GM21529 (cell line): ENCODE measurements at regions not wholly inside any gene's neighbourhood (a gene's known extent, or its start where the extent isn't known, plus 50 kb on each side); places are given as distances from the start of the nearest gene placed in this dataset.

ENCODE experiments used
- ATAC-seq: cut with Tn5 transposase; IDR thresholded peaks from one replicate; pipeline ENCODE4 v1.9.1; 2021; ENCODE audit not compliant: unreplicated experiment

DNA sequence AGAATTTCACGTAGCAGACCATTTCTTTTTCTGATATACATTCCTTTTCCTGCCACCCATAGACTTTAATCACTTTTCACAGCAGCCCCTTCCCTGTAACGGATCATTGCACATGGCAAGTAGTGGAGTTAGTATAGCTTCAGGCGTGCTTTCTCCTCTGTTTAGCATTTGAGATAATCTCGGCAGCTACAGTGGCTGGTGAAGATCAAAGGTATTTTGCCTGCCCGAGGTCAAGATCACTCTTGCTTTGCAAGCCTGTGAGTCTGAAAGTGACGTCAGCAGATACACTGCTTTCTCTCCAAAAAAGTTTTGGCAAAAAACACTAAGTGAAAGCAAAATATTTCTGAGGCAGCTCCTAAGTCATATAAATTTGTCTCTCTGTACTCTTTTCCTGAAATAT, 260.0 kb downstream of the NDFIP2 start:
- ATAC-seq: no peak

- ATAC-seq: no peak
Measured at GRCh38 chr13:79736356-79736755, 255.4 kb downstream of the NDFIP2 start.

DNA sequence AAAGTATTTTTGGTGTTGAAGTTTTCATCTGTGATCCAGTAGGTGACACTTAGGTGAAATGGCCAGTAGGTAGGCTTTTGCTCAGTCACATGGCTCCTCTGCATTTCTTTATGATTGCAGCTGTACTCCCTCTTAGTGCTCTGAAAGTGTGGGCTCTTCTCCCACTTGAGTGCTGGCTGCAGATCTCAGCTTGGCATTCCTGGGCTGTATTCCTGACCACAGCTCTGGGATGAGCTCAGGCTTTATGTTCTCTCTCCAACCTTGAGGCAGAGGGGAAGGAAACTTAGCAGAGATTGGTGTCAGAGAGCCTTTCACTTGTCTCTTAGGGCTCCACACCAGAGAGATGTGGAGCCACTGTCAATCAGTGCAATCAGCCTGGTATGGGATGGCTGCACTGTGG, 254.3 kb downstream of the NDFIP2 start:
- no peak for ATAC-seq

DNA sequence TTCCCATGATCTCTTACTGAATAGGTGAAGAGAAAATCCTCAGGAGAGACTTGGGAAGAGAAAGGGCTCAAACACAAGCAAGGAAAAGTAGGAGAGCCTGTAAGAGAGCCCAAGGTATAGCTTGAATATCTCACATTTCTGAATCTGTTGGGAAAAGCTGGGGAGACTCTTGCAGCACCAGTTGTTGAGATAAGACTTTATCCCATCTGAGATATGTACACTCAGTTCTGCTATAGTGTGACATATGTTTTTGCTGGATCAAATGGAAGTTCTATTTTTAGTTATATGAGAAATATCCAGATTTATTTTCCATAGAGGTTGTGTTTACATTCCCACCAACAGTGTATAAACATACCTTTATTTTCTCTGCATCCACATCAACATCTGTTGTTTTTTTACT, 246.1 kb downstream of the NDFIP2 start:
- no peak for ATAC-seq

DNA sequence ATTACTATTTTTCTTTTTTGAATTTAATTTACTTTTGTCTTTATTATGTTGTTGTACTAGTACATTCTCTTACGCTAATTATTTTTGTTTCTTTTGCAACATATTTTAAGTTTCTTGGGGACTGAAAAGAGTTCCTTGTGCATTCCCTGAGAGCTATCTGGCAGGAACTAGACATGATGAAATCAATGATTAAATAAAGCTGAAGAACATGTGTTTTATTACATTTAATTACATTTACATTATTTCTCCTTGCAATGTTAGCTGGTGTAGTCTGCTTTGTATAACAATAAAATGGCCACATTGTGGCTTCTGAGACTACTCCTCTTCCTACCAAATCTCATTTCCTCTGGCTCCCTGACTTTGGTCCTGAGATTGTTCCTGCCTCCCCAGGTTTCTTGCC, 244.9 kb downstream of the NDFIP2 start:
- ATAC-seq: no peak

DNA sequence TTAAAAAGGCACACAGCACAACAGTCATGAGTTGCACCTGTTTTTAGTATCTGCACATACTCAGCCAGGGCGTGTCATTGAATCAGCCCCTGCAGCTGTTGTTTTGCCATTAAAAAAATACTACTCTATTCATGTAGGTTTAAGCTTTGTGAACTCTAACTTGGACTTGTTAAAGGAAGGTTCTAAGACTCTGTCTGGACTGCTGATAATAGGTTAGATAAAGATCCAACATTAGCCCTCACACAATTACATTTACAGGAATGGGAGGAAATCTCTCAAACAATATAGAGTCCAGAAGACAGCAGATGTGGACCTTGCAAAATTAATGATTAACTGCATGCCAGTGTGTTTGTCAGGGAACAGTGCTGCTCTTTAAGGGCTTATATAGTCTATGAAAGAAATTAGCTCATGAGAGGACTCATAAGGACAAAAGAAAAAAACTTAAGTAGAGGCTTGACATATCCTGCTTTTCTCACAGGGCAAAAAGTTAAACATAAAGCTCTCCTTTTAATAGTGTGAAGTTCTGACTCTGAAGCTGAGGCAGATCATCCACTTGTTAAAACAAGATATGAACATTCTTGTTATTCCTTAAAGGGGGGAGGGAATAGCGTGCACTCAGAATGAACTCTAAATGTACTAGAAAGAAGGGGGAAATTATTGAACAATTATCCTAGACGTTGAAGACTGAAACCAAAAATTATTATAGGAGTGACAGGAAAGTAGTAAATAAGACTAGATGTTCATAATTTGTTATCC, 243.6 kb downstream of the NDFIP2 start:
- ATAC-seq: no peak

DNA sequence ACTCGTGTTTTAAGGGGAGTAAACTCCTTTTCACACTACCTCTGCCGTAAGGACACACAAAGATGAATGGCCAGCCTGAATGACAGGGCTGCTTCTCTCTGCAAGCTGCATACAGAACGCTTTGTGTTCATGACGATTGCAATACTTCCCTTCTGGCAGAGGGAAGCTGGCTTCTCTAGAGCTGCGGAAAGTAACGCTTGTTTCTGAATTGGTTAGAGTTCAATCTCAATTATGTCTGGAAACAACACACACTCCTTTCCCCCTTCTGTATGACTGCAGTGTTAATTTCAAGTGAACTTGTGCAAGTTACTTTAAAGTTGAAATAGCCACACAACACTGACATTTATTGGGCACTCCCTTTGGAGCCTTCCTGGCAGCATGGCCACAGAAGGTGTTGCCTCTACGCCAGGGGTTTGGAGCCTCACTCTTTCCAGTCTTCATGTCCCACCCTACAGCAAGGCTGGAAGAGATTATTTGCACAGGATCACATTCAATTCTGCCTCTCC, 242.6 kb downstream of the NDFIP2 start:
- no peak for ATAC-seq

- ATAC-seq: no peak
Measured at GRCh38 chr13:79722885-79723445, 242.0 kb downstream of the NDFIP2 start.

DNA sequence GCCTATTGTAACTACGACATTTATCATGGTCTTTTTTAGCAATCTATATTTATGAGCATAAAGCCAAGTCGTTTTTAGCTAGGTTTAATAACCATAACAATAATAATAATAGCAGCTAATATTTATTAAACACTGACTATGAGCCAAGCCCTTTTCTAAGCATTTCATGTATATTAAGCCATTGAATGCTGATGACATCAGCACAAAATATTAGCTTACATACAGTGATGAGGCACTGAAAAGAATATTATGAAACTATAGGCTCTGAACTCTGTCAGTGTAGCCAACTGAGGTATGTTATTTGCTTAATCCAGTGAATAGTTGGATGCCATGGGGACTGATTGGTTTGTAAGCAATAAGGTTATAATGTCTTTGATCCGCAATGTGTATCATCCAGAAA, 235.2 kb downstream of the NDFIP2 start:
- ATAC-seq: no peak

DNA sequence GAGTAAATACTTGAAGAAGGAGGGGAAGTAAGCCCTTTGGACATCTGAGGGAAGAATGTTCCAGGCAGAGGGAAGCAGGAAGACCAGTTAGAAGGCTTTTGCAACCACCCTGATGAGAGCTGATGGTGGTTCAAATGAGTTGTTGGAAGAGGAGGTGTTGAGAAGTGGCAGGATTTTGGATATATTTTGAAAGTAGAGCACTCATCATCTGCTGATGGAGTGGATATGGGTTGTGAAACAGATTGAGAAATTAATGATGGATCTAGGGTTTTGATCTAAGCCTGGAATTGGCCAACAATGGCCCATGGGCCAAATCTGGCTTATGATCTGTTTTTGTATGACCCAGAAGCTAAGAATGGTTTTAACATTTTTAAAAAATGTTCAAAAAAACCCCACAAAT, 230.7 kb downstream of the NDFIP2 start:
- no peak for ATAC-seq

GRCh38 chr13:79710376-79710775, 229.4 kb downstream of the NDFIP2 start:
- no peak for ATAC-seq

- no peak for ATAC-seq
Measured at GRCh38 chr13:79709471-79709870, 228.5 kb downstream of the NDFIP2 start.

DNA sequence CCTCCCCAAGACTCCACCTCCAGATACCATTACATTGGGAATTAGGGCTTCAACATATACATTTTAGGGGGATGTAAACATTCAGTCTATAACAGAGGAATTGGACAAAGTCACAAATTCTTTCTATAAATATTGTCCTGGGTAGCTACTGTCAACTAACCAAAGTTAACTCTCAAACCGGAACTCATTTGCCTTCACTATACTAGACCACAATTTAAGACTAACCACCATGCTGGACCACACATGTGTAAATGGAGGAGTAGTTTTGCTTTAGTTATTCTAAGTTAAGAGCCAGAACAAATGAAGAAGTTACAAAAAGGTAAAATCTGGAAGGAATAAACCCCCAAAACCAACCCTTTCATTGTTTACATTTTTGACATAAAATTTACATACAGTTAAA, 222.8 kb downstream of the NDFIP2 start:
- peak; percentile 89 for ATAC-seq

DNA sequence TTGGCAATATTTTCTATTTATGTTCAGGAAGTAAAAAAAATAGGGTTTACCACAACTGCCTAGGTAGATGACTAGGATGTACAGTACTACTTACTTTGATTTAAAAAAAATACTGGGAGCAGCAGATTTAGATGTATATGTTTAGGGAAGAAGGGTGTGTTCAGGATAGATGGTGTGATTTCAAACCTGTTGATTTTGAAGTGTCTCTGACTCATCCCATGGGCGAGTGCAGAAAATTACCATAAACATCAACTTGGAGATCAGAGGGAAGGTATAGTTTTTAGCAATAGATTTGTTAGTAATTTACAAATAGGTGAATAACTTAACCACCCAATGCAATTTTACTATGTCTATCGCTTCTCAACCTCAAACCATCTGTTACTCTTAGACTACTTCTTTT, 214.8 kb downstream of the NDFIP2 start:
- no peak for ATAC-seq

DNA sequence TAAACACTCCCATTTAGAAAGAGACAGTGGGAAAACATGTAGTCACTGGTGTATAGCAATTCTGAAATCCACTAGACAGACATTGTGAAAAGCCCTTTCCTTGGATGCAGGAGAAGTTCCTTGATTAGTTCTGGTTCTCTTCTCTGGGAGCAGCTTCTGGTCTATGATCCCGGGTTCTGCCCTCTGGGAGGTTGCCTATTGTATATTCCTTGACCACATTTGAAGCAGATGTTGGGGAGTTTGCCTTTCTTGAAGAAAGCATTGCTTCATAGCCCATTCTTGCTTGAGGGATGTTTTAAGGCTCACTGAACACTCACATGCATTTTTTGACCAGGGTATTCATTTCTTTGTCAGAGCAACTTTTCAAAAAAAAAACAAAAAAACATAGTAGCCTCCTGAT, 211.9 kb downstream of the NDFIP2 start:
- ATAC-seq: no peak

- ATAC-seq: no peak
Measured at GRCh38 chr13:79691826-79692225, 210.9 kb downstream of the NDFIP2 start.

DNA sequence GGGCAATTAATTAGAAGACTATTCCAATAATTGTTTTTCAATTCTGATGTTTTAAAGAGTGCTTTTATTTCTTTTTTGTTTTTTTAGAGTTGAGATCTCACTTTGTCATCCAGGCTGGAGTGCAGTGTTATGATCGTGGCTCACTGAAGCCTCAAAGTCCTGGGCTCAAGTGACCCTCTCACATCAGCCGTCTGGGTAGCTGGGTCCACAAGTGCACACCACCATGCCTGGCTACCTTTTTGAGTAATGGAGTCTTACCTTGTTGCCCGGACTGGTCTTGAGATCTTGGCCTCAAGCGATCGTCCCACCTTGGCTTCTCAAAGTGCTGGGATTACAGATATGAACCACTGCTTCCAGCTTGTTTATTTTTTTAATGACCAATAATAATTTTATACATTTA, 207.8 kb downstream of the NDFIP2 start:
- no peak for ATAC-seq

DNA sequence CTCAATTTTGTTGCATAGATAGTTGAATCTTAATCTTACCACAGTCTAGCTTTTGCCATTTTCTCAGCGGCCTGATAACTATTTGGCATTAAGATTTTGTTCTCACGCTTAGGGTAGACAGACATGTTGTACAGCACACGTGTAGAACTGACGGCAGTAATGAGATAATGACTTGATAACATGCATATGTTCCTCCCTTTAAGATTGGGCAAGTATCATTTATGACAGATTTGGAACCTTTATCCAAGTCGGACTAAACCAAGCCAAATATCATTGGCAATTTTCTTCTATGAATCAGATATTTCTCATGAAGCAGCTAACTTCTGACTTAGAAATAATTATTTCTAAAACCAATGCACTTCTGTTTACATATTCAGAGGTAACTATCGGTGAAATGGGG, 205.5 kb downstream of the NDFIP2 start:
- no peak for ATAC-seq

DNA sequence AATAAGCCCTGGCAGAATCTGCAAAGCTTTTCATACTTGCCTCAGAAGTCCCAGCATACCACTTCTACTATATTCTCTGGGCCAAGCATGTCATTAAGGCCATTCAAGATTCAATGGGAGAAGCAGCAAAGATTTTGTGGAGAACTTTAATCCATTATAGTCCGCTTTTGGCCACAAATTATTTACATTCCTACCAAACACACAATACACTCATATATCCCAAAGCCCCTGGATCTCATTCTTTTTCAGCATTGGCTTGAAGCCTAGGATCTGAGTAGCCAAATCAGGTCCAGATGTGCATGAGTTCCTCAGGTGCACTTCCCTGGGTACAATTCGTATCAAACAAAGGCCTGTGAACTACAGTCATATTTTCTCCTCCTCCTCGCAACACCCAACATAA, 203.4 kb downstream of the NDFIP2 start:
- ATAC-seq: no peak

- no peak for ATAC-seq
Measured at GRCh38 chr13:79682164-79682563, 201.2 kb downstream of the NDFIP2 start.

- ATAC-seq: no peak
Measured at GRCh38 chr13:79681069-79681468, 200.1 kb downstream of the NDFIP2 start.

- ATAC-seq: no peak
Measured at GRCh38 chr13:79680485-79680884, 199.5 kb downstream of the NDFIP2 start.

DNA sequence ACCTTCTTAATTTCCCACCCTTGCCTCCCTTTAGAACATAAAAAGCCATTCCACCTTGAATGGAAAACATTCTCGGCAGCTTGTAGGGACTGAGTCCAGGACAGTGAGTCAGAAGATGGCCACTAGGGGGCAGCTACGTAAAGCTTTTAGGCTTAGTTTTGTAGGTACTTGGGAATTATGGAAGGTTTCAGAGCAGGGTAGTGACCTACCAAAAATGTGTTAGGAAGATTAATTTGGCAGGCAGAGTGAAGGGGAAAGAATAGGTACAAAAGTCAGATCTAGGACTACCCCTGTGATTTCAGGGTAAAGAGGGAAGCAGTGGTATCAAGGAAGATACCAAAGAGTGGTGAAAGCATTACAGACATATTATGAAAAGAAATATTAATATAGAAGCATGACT, 198.4 kb downstream of the NDFIP2 start:
- peak; percentile 86 for ATAC-seq
